Endothelial cell (in vitro differentiated cells): ENCODE measurements at regions not wholly inside any gene's neighbourhood (a gene's known extent, or its start where the extent isn't known, plus 50 kb on each side); places are given as distances from the start of the nearest gene placed in this dataset.

ENCODE experiments used
- DNase-seq: peaks from one replicate; pipeline ENCODE4 v3.0.0; 2021; ENCODE audit warnings: low spot score
- H3K27ac Mint-ChIP-seq: one replicate; pipeline ENCODE4 v1.8.0; 2021; ENCODE audit warnings: mixed read lengths, inconsistent platforms; ENCODE audit not compliant: unreplicated experiment
- H3K27me3 Mint-ChIP-seq: one replicate; pipeline ENCODE4 v1.8.0; 2021; ENCODE audit warnings: mild to moderate bottlenecking, moderate library complexity, mixed read lengths, inconsistent platforms; ENCODE audit not compliant: unreplicated experiment
- H3K36me3 Mint-ChIP-seq: one replicate; pipeline ENCODE4 v1.8.0; 2021; ENCODE audit warnings: mild to moderate bottlenecking, low read depth, mixed read lengths, inconsistent platforms; ENCODE audit not compliant: unreplicated experiment
- H3K4me1 Mint-ChIP-seq: one replicate; pipeline ENCODE4 v1.8.0; 2021; ENCODE audit warnings: mild to moderate bottlenecking, mixed read lengths, inconsistent platforms; ENCODE audit not compliant: unreplicated experiment
- H3K4me3 Mint-ChIP-seq: one replicate; pipeline ENCODE4 v1.8.0; 2021; ENCODE audit warnings: mild to moderate bottlenecking, mixed read lengths, inconsistent platforms; ENCODE audit not compliant: unreplicated experiment
- H3K9me3 Mint-ChIP-seq: one replicate; pipeline ENCODE4 v1.8.0; 2021; ENCODE audit warnings: mixed read lengths, inconsistent platforms; ENCODE audit not compliant: unreplicated experiment
- TF ChIP-seq, protein P1 (sequence below): fragments of 200-600 bp; sonication (generic); IDR thresholded peaks from one replicate; pipeline ENCODE4 v1.5.0; 2021; ENCODE audit warnings: antibody characterized with exemption; ENCODE audit not compliant: unreplicated experiment

DNA sequence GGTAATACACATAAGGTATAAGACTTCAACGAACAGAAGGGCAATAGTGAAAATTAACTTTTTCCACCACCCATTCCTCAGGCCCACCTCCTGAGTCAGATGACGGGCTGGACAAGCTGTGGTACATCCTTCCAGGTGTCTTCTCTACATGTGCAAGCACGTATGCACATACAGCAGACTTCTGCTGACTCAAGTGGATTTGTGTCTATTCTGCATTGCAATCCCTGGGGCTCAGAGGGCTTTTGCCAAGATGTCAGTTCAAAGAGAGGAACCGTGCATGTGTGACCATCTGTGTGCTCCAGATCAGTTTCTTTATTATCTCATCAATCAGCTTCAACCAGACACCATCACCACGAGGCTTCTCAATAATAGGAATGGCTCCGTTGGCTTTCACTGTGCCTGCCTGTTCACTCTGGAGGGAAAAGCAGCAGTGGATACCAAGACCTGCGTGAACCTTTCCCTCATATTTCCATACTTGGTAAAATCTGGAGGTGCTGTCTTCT lies 288.4 kb downstream of the MTRR start:
- H3K27me3 Mint-ChIP-seq = no peaks in the 10 kb centered on the region
- H3K27ac Mint-ChIP-seq = no peak overlapping the region
- DNase-seq = no peak
- no peak overlapping the region for H3K4me3 Mint-ChIP-seq
- H3K36me3 Mint-ChIP-seq = no peaks in the 10 kb centered on the region
- TF ChIP-seq, protein P1, sequence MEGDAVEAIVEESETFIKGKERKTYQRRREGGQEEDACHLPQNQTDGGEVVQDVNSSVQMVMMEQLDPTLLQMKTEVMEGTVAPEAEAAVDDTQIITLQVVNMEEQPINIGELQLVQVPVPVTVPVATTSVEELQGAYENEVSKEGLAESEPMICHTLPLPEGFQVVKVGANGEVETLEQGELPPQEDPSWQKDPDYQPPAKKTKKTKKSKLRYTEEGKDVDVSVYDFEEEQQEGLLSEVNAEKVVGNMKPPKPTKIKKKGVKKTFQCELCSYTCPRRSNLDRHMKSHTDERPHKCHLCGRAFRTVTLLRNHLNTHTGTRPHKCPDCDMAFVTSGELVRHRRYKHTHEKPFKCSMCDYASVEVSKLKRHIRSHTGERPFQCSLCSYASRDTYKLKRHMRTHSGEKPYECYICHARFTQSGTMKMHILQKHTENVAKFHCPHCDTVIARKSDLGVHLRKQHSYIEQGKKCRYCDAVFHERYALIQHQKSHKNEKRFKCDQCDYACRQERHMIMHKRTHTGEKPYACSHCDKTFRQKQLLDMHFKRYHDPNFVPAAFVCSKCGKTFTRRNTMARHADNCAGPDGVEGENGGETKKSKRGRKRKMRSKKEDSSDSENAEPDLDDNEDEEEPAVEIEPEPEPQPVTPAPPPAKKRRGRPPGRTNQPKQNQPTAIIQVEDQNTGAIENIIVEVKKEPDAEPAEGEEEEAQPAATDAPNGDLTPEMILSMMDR = no peak
- H3K4me1 Mint-ChIP-seq = peaks cover 8% of the 10 kb centered on the region
- no peaks in the 10 kb centered on the region for H3K9me3 Mint-ChIP-seq

DNA sequence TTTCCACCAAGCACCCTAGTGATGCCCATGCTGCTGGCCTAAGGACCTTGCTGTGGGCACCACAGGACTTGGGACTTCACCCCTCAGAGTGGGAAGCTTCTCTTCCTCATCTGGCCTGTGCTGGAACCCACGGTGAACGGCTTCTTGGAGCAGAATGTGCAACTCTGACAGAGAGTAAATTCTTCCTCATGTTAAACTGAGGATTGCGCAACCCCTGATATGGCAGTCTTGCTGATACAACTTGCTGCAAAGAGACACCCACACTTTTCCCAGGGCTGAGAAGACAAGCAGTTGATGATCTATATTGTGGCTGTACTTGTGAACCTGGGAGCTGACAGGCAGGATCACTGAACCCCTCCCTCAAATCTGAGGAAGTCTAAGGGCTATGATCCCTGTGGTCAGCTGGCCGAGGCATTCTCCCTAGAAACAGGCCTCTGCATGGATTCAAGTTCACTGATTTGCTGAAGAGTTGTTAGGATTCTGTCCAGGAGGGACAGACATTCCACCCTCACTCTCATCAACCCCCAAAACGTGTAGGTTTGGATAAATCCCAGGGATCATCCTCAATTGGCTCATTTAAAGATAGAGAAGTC lies 307.2 kb downstream of the MTRR start:
- no peaks in the 10 kb centered on the region for H3K4me1 Mint-ChIP-seq
- H3K27me3 Mint-ChIP-seq = no peaks in the 10 kb centered on the region
- DNase-seq = no peak
- H3K36me3 Mint-ChIP-seq = no peaks in the 10 kb centered on the region
- H3K27ac Mint-ChIP-seq = no peak overlapping the region
- no peak overlapping the region for H3K4me3 Mint-ChIP-seq
- TF ChIP-seq, protein P1 = no peak
- no peaks in the 10 kb centered on the region for H3K9me3 Mint-ChIP-seq

DNA sequence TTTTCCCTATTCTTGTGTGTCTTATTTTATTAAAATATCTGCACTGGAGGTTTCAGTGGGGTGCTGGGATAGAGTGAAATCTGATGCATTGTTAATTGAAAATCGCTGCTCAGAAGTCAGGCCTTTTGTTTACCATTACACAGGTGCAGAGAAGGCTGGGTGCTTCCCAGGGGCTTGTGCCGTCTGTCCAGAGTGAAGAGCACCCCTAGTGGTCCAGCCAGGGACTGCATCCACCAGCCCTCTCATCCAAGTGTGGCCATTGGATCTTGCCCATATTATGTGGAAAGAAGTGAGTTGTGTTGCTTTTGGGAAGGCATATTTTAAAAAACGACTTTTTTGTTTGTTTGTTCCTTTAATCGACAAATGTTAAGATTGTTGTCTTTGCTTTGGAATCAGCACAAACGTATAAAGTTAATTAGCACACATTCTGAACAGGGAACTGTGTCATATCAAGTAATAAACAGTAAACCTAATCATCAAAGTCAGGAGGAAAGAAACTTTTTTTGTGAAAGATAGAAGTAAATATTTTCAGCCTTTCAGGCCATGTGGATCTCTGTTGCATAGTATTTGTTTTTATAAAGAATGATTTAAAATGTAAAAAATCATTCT lies 315.6 kb downstream of the MTRR start:
- no peaks in the 10 kb centered on the region for H3K9me3 Mint-ChIP-seq
- TF ChIP-seq, protein P1 = peak; percentile 95
- no peak overlapping the region for H3K4me3 Mint-ChIP-seq
- peak; percentile 72 for DNase-seq
- no peaks in the 10 kb centered on the region for H3K36me3 Mint-ChIP-seq
- H3K4me1 Mint-ChIP-seq = no peaks in the 10 kb centered on the region
- H3K27me3 Mint-ChIP-seq = peaks cover 1% of the 10 kb centered on the region
- no peak overlapping the region for H3K27ac Mint-ChIP-seq

DNA sequence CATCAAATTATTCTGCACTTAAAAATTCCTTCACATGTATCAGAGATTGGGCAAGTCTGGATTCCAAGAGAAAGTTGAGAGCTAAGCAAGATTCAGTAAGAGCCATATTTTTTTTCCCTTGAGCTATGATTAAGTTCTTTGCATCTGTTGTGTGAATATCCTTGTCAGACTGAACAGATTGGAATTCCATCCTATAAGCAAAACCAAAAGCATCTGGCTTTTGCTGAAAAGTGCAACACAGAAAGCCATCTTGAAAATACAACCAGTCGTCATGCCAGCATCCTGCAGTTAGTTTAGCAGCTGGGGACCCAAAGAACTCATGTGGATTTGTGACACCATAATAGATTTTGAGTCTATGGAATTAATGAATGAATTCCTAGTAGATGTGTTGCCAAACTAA lies 316.9 kb downstream of the MTRR start:
- no peak overlapping the region for H3K4me3 Mint-ChIP-seq
- H3K27me3 Mint-ChIP-seq = peaks cover 1% of the 10 kb centered on the region
- DNase-seq = no peak
- H3K27ac Mint-ChIP-seq = no peak overlapping the region
- H3K4me1 Mint-ChIP-seq = no peaks in the 10 kb centered on the region
- no peaks in the 10 kb centered on the region for H3K9me3 Mint-ChIP-seq
- no peaks in the 10 kb centered on the region for H3K36me3 Mint-ChIP-seq
- TF ChIP-seq, protein P1 = no peak

DNA sequence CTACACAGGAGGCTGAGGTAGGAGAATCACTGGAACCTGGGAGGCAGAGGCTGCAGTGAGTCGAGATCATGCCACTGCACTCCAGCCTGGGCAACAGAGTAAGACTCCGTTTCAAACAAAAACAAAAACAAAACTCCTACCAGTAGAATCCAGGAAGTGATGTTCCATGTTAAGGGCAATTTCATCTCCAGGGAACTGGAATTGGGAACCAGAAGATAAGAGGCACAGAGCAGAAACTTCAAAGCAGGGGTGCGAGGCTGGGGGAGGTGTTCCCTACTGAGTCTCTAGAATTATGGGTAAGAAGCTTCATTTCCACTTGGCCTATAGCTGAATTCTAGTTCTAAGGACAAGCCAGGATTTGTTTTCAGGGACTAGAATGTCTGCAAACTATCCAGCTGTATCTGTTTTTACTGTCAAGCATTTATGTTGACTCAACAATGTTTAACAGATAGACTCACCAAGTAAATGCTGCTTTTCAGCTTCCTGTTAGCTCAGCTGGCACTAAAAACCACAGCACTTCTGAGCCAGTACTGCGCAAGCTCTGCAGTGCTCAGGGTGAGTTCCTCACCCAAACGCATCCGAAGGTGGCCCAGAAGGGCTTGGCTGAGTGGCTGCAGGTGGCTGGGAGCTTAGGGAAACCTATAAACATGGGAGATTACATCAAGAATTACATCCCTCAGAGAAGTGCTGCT lies 320.1 kb downstream of the MTRR start:
- TF ChIP-seq, protein P1 = no peak
- Mint-ChIP-seq H3K4me3 (no peak overlapping the region), H3K36me3 (no peaks in the 10 kb centered on the region), H3K9me3 (peaks cover 4% of the 10 kb centered on the region), H3K4me1 (no peaks in the 10 kb centered on the region), H3K27me3 (no peaks in the 10 kb centered on the region), H3K27ac (no peak overlapping the region)
- DNase-seq = no peak
